NB4 (cell line): ENCODE measurements at regions not wholly inside any gene's neighbourhood (a gene's known extent, or its start where the extent isn't known, plus 50 kb on each side); places are given as distances from the start of the nearest gene placed in this dataset.

Source experiments
- MYC ChIP-seq: IDR thresholded peaks from 2 replicates; pipeline ENCODE4 v1.6.1; 2011; ENCODE audit warnings: low read depth, low read length
- TF ChIP-seq, protein P1 (sequence below): IDR thresholded peaks from one replicate; pipeline ENCODE4 v1.5.1; 2012; ENCODE audit warnings: low read depth, low read length

DNA sequence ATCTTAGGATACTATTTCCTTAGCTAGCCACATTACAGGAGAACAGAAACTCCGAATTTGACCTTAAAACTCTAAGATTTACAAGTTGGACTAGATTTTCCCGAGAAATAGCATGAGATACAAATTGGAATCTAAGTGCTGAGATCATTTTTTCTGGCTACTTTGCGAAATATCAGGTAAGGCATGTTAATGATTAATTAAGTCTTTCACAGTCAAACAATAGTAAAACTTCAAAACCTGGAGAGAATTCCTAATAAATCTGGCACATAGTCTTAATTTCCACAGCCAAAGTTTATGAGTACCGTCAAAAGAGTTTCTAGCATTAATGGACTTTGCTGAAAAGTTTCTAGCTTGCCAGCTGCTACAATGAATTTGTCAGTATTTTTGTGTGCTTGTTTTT, 379.5 kb upstream of the TOM1L1 start:
- no peak for TF ChIP-seq MYC
- TF ChIP-seq, protein P1, sequence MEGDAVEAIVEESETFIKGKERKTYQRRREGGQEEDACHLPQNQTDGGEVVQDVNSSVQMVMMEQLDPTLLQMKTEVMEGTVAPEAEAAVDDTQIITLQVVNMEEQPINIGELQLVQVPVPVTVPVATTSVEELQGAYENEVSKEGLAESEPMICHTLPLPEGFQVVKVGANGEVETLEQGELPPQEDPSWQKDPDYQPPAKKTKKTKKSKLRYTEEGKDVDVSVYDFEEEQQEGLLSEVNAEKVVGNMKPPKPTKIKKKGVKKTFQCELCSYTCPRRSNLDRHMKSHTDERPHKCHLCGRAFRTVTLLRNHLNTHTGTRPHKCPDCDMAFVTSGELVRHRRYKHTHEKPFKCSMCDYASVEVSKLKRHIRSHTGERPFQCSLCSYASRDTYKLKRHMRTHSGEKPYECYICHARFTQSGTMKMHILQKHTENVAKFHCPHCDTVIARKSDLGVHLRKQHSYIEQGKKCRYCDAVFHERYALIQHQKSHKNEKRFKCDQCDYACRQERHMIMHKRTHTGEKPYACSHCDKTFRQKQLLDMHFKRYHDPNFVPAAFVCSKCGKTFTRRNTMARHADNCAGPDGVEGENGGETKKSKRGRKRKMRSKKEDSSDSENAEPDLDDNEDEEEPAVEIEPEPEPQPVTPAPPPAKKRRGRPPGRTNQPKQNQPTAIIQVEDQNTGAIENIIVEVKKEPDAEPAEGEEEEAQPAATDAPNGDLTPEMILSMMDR, result no peak
